Mesenteric fat pad (tissue), 1 donor: ENCODE measurements at regions not wholly inside any gene's neighbourhood (a gene's known extent, or its start where the extent isn't known, plus 50 kb on each side); places are given as distances from the start of the nearest gene placed in this dataset.
"Not testable (repeated sequence)": the region's sequence is repeated elsewhere in the genome, so short reads cannot be mapped to it uniquely, and the experiment has no call there.

Experiments
- DNase-seq: peaks from one replicate; pipeline ENCODE4 v3.0.0-alpha.2; 2020; ENCODE audit warnings: low spot score
- donor health status: DM: yes; HTN: yes; CAD: no.

- DNase-seq = no peak
Measured at GRCh38 chr5:12780536-12780935, 876.3 kb upstream of the CTNND2 start.

- DNase-seq = no peak
Measured at GRCh38 chr5:12777342-12777741, 873.1 kb upstream of the CTNND2 start.

GRCh38 chr5:12772276-12772675 is 868.0 kb upstream of the CTNND2 start:
- no peak for DNase-seq

- DNase-seq = no peak
Measured at GRCh38 chr5:12759377-12759776, 855.1 kb upstream of the CTNND2 start.

- DNase-seq = no peak
Measured at GRCh38 chr5:12757035-12757434, 852.8 kb upstream of the CTNND2 start.

GRCh38 chr5:12745537-12745936 is 841.3 kb upstream of the CTNND2 start:
- no peak for DNase-seq

- no peak for DNase-seq
Measured at GRCh38 chr5:12743582-12743981, 839.3 kb upstream of the CTNND2 start.

- DNase-seq = no peak
Measured at GRCh38 chr5:12730354-12730753, 826.1 kb upstream of the CTNND2 start.

- DNase-seq = no peak
Measured at GRCh38 chr5:12716664-12717063, 812.4 kb upstream of the CTNND2 start.

- no peak for DNase-seq
Measured at GRCh38 chr5:12707560-12707959, 803.3 kb upstream of the CTNND2 start.

GRCh38 chr5:12704955-12705354 is 800.7 kb upstream of the CTNND2 start:
- DNase-seq = no peak

- no peak for DNase-seq
Measured at GRCh38 chr5:12703254-12703653, 799.0 kb upstream of the CTNND2 start.

- no peak for DNase-seq
Measured at GRCh38 chr5:12695651-12696050, 791.4 kb upstream of the CTNND2 start.

- no peak for DNase-seq
Measured at GRCh38 chr5:12691330-12691729, 787.1 kb upstream of the CTNND2 start.

- DNase-seq = no peak
Measured at GRCh38 chr5:12690361-12690760, 786.1 kb upstream of the CTNND2 start.

GRCh38 chr5:12683249-12683648 is 779.0 kb upstream of the CTNND2 start:
- DNase-seq = no peak

- no peak for DNase-seq
Measured at GRCh38 chr5:12679731-12680130, 775.5 kb upstream of the CTNND2 start.

GRCh38 chr5:12675959-12676358 is 771.7 kb upstream of the CTNND2 start:
- DNase-seq = no peak

- DNase-seq = no peak
Measured at GRCh38 chr5:12672141-12672540, 767.9 kb upstream of the CTNND2 start.

GRCh38 chr5:12669326-12669725 is 765.1 kb upstream of the CTNND2 start:
- DNase-seq = no peak

GRCh38 chr5:12668564-12668963 is 764.3 kb upstream of the CTNND2 start:
- DNase-seq = no peak

- not testable (repeated sequence) for DNase-seq
Measured at GRCh38 chr5:12667818-12668217, 763.6 kb upstream of the CTNND2 start.

- not testable (repeated sequence) for DNase-seq
Measured at GRCh38 chr5:12665772-12666171, 761.5 kb upstream of the CTNND2 start.
